ENCODE measurements at regions not wholly inside any gene's neighbourhood (a gene's known extent, or its start where the extent isn't known, plus 50 kb on each side); places are given as distances from the start of the nearest gene placed in this dataset.
"Not testable (repeated sequence)": the region's sequence is repeated elsewhere in the genome, so short reads cannot be mapped to it uniquely, and the experiment has no call there.

DNA sequence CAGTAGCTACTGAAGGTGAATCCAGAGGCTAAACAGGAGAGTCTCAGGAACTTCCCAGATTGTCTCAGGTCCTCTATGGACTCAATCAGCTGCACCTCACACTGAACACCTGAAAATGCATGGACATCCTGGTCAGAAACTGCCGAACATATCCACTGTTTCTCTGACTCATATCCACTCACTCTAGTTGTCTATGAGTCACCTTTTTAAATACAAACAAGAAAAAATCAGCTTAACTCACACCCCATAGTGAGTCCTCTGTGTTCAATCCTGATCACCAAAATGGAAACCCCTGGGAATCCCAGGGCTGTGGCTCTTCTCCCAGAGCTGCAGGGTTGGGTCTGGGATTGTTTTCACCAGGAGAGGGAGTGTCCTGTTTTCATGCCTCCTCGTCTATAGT lies 556.7 kb downstream of the TMEM121 start:
- H3K4me3 ChIP-seq (ENCODE audit: low read depth, low read length), result no peak overlapping the region
- TF ChIP-seq, protein P1, sequence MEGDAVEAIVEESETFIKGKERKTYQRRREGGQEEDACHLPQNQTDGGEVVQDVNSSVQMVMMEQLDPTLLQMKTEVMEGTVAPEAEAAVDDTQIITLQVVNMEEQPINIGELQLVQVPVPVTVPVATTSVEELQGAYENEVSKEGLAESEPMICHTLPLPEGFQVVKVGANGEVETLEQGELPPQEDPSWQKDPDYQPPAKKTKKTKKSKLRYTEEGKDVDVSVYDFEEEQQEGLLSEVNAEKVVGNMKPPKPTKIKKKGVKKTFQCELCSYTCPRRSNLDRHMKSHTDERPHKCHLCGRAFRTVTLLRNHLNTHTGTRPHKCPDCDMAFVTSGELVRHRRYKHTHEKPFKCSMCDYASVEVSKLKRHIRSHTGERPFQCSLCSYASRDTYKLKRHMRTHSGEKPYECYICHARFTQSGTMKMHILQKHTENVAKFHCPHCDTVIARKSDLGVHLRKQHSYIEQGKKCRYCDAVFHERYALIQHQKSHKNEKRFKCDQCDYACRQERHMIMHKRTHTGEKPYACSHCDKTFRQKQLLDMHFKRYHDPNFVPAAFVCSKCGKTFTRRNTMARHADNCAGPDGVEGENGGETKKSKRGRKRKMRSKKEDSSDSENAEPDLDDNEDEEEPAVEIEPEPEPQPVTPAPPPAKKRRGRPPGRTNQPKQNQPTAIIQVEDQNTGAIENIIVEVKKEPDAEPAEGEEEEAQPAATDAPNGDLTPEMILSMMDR (IDR thresholded peaks at IDR 0.05; ENCODE audit: low read depth, low read length), result no peak

DNA sequence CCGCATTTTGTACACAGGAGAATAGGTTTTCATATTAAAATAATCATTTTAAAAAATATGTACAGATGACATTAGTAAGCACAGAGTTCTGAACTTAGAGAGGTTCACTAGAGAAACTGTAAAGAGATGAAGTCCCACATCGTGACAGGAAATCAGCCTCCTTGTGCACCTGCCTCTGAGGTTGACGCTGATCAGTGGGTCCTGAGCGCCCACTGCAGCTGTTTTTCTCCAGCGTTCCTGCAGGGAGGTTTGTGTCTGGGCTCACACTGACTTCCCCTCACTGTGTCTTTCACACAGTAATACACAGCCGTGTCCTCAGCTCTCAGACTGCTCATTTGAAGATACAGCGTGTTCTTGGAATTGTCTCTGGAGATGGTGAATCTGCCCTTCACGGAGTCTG lies 561.5 kb downstream of the TMEM121 start:
- TF ChIP-seq, protein P1 (IDR thresholded peaks at IDR 0.05; ENCODE audit: low read depth, low read length), result no peak
- H3K4me3 ChIP-seq (ENCODE audit: low read depth, low read length), result no peak overlapping the region

DNA sequence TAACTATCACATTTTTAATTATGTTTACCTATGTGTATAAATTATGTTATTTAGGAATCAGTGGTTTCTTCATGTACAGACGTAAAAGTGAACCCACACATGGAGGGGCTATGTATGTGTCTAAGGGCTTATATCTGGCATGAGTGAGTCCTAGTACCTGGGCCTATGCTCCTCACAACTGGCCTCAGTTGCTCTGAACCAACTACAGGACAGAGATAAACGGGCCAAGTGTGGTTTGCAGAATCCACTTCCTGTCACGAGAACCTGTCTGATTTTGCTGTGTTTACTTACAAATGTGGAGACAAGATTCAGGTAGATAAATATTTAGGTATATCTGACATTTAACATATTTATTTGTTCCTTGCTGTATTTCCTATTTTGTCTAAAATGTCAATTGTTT lies 562.5 kb downstream of the TMEM121 start:
- H3K4me3 ChIP-seq (ENCODE audit: low read depth, low read length), result not testable (repeated sequence)

DNA sequence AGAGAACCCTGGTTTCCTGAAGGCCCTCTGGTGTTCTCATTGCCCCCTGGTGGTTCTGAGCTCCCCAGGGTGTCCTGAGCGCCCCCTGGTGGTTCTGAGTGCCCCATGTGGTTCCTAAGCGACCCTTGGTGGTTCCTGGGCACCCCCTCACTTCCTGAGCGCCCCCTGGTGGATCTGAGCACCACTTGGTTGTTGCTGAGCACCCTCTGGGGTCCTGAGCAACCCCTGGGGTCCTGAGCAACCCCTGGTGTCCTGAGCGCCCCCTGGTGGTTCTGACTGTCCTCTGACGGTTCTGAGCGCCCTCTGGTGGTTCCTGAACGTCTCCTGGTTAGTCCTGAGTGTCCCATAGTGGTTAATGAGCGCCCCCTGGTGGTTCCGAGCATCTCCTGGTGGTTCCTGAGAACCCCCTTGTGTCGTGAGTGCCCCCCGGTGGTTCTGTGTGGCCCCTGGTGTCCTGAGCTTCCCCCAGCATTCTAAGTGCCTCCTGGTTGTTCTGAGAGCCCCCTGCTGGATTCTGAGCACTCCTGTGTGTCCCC lies 568.3 kb downstream of the TMEM121 start:
- H3K4me3 ChIP-seq (ENCODE audit: low read depth, low read length), result no peak overlapping the region
- TF ChIP-seq, protein P1 (IDR thresholded peaks at IDR 0.05; ENCODE audit: low read depth, low read length), result no peak

DNA sequence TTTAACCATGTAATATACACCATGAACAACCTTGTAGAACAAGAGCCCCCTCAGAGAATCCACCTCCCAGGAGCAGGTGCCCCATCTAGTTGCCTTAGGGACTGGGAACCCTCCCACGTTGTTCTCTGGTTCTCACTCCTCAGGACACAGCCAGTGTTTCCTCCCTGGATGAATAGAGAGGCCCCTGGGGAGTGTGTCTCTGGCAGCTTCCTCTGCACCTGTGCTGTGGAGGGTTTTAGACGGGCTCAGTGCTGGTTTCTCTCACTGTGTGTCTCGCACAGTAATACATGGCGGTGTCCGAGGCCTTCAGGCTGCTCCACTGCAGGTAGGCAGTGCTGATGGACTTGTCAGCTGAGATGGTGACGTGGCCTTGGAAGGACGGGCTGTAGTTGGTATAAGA lies 581.3 kb downstream of the TMEM121 start:
- H3K4me3 ChIP-seq (ENCODE audit: low read depth, low read length), result no peak overlapping the region
- TF ChIP-seq, protein P1 (IDR thresholded peaks at IDR 0.05; ENCODE audit: low read depth, low read length), result no peak

DNA sequence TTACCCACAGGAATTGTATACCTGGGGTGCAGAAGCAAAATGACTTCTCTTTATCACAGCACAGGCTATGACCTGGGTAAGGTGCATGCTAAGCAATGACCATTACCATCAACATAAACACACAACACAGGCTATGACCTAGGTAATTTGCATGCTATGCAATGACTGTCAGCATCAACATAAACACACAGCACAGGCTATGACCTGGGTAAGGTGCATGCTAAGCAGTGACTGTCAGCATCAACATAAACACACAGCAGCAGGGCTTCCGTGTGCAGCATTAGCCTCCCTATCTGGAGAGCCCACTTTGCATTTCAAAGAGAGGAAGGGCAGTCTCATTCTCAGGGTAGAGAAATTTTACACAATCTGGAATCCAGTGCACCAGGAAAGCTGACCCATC lies 583.0 kb downstream of the TMEM121 start:
- no peak overlapping the region for H3K4me3 ChIP-seq (ENCODE audit: low read depth, low read length)
- TF ChIP-seq, protein P1 (IDR thresholded peaks at IDR 0.05; ENCODE audit: low read depth, low read length), result no peak

DNA sequence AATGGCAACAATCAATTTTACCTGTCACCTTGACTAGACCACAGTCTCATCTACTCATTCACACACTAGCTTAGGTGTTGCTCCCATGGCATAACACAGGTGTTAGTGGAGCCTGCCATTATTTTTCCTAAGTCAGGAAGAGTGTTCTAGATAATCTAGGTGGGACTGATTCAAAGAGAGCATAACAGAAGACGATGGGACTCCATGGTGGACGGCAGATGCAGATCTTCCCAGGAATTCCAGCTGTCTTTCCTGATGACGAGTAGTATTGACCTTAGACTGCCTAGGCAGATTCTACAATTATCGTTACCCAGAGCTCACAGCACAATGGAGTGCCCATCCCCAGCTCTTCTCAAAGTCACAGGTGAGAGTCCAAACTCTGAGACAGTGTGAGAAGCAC lies 589.0 kb downstream of the TMEM121 start:
- H3K4me3 ChIP-seq (ENCODE audit: low read depth, low read length), result no peak overlapping the region
- TF ChIP-seq, protein P1 (IDR thresholded peaks at IDR 0.05; ENCODE audit: low read depth, low read length), result no peak

DNA sequence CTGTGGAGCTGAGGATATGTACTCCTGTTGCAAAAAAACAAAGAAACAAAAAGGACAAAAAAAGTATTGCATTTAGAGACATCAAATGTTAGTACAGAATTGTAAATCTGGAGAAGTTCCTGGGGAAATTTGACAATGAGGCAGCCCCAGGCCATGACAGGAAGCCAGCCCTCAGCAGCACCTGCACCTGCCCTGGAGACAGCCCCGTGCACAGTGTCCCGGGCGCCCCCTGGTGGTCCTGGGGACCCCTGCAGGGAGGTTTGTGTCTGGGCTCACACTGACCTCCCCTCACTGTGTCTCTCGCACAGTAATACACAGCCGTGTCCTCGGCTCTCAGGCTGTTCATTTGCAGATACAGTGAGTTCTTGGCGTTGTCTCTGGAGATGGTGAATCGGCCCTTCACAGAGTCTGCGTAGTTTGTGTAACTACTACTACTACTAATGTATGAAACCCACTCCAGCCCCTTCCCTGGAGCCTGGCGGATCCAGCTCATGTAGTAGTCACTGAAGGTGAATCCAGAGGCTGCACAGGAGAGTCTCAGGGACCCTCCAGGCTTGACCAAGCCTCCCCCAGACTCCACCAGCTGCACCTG lies 590.1 kb downstream of the TMEM121 start:
- H3K4me3 ChIP-seq (ENCODE audit: low read depth, low read length), result not testable (repeated sequence)
